GM12874 (cell line): ENCODE measurements at regions not wholly inside any gene's neighbourhood (a gene's known extent, or its start where the extent isn't known, plus 50 kb on each side); places are given as distances from the start of the nearest gene placed in this dataset.

Experiments used
- CTCF ChIP-seq: IDR thresholded peaks from 2 replicates; pipeline ENCODE4 v1.5.1; 2011; ENCODE audit warnings: low read depth, mild to moderate bottlenecking, control low read depth, low read length, moderate library complexity; ENCODE audit not compliant: insufficient read depth

- TF ChIP-seq CTCF: no peak
Observed at GRCh38 chr6:96465321-96465903, 56.2 kb upstream of the UFL1 start.

DNA sequence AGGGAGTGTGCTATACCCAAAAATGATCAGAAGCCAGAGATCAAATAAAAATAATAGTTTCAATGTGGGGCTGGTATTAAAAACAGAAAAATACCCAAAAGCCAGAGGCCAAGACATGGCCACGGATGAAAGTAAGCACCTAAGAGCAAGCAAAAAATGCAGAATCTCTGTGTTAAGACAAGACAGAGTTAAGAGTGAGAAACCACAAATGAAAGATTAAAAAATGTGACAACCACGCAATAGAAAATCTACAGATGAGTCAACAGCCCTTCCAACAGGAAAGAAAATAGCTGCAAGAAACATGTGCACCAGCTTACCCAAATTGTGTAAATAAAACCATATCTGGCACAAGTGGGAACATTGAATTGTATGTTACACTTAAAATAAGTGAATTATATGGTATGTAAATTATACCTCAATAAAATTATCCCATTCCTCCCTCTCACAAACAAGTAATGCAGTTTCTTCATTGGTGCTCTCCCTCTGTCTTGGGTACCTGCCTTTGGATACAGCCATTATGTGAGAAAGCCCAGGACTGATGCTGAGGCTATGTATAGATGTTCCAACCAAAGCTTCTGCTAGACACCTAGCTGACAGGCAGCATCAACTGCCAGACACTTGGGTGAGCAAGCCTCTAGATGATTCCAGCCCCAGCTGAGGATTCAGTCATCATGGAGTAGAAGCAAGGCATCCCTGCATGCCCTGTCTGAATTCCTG, 55.3 kb upstream of the UFL1 start:
- no peak for TF ChIP-seq CTCF

DNA sequence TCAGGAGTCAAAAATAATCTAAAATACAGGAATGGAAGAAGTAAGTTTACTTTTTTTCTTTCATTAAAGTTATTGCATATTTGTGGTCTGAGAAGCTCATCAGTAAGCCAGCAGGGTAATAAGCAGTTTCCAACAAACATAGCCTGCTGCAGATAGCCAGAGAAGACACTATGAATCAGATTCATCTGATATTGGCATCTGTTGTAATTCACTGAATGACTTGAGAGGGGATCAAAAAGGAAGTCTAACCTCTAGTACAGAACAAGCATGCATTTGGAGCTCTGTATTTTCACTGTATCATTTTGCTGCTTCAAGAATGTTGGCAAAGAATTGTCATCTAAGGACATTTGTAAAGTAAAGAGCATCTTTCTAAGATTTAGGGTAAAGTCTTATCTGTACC, 53.8 kb upstream of the UFL1 start:
- TF ChIP-seq CTCF: no peak

DNA sequence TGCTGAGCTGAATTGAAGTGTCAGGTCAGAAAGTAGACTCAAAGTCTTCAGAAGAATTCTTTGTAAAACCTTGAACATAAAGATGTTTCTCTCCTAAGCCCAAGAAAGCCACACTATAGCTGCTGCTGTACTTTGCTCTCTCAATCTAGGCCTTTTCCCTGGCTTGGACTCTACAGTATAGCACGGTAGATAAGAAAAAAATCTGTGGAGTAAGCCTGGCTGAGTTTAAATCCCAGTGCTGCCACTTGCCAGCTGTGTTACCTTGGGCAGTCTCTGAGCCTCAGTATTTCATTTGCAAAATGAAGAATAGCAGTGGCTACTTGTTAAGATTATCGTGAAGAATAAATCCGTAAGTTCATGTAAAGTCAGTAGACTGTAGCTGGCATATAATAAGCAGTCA, 53.3 kb upstream of the UFL1 start:
- TF ChIP-seq CTCF: no peak

GRCh38 chr6:96468681-96469224, 52.9 kb upstream of the UFL1 start:
- TF ChIP-seq CTCF: no peak

- no peak for TF ChIP-seq CTCF
Observed at GRCh38 chr6:96469312-96469711, 52.3 kb upstream of the UFL1 start.

GRCh38 chr6:96470296-96470695, 51.3 kb upstream of the UFL1 start:
- TF ChIP-seq CTCF: no peak
